Activated B cell treated with CpG ODN at 0.5 μM for 24 hours (primary cell): ENCODE measurements at regions not wholly inside any gene's neighbourhood (a gene's known extent, or its start where the extent isn't known, plus 50 kb on each side); places are given as distances from the start of the nearest gene placed in this dataset.

Experiments
- ATAC-seq: fragments of 200-7000 bp; cut with Tn5 transposase; one replicate; pipeline ENCODE4 v1.10.0; 2021; ENCODE audit warnings: low read depth, mild to moderate bottlenecking, moderate library complexity
- CTCF ChIA-PET: fragments of 350-600 bp; sonication (Branson Sonifier 250); formaldehyde crosslinking; loops from one replicate; lab custom pipeline; 2021; ENCODE audit warnings: antibody characterized with exemption; lab: Charles Lee
- POLR2A ChIA-PET: fragments of 350-600 bp; sonication (Branson Sonifier 250); formaldehyde crosslinking; loops from one replicate; lab custom pipeline; 2021; ENCODE audit warnings: antibody characterized with exemption; lab: Charles Lee
- DNase-seq: peaks from one replicate; pipeline ENCODE4 v3.0.0; 2022
- H3K27ac Mint-ChIP-seq: one replicate; pipeline ENCODE4 v1.8.0; 2020; ENCODE audit warnings: mixed read lengths
- H3K27me3 Mint-ChIP-seq: one replicate; pipeline ENCODE4 v1.8.0; 2021; ENCODE audit warnings: mixed read lengths
- H3K36me3 Mint-ChIP-seq: one replicate; pipeline ENCODE4 v1.8.0; 2021; ENCODE audit warnings: low read depth, mixed read lengths
- H3K4me1 Mint-ChIP-seq: one replicate; pipeline ENCODE4 v1.8.0; 2021; ENCODE audit warnings: mixed read lengths
- H3K4me3 Mint-ChIP-seq: one replicate; pipeline ENCODE4 v1.8.0; 2020; ENCODE audit warnings: mild to moderate bottlenecking, mixed read lengths
- H3K9me3 Mint-ChIP-seq: one replicate; pipeline ENCODE4 v1.8.0; 2020; ENCODE audit warnings: mixed read lengths
- intact Hi-C: fragments of 100-400 bp; cut with micrococcal nuclease; formaldehyde crosslinking; loops from one replicate; pipeline ENCODE4 v1.15.1; 2024
- TF ChIP-seq, protein P1 (sequence below): fragments of 200-600 bp; IDR thresholded peaks from one replicate; pipeline ENCODE4 v1.8.0; 2022; ENCODE audit warnings: antibody characterized with exemption, mild to moderate bottlenecking

DNA sequence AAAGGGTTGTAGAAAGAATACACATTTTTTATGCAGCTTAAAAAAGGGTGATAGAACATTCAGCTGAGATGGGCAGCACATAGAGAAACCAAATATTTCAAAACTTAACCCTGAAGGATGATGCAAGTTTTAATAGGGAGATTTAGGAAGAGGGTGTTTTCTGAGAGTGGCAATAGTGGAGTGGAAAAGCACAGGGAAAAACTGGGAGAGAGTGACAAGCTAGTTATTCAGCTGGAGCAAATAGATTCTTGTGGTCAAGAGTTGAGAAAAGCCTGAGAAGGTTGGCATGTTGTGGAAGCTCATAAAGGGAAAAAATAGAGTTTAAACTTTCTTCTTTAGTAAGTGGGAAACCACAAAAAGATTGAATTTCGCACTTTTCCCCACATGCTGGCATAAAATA lies 359.6 kb upstream of the PITX2 start:
- ATAC-seq (no peak), DNase-seq (no peak)
- H3K9me3 Mint-ChIP-seq, result no peaks in the 10 kb centered on the region
- H3K36me3 Mint-ChIP-seq, result no peaks in the 10 kb centered on the region
- H3K27ac Mint-ChIP-seq, result no peak overlapping the region
- intact Hi-C loops, result no loop called here
- no peaks in the 10 kb centered on the region for H3K27me3 Mint-ChIP-seq
- POLR2A ChIA-PET, result no interaction called here
- H3K4me3 Mint-ChIP-seq, result no peak overlapping the region
- no peaks in the 10 kb centered on the region for H3K4me1 Mint-ChIP-seq
- CTCF ChIA-PET, result no interaction called here
- TF ChIP-seq, protein P1, sequence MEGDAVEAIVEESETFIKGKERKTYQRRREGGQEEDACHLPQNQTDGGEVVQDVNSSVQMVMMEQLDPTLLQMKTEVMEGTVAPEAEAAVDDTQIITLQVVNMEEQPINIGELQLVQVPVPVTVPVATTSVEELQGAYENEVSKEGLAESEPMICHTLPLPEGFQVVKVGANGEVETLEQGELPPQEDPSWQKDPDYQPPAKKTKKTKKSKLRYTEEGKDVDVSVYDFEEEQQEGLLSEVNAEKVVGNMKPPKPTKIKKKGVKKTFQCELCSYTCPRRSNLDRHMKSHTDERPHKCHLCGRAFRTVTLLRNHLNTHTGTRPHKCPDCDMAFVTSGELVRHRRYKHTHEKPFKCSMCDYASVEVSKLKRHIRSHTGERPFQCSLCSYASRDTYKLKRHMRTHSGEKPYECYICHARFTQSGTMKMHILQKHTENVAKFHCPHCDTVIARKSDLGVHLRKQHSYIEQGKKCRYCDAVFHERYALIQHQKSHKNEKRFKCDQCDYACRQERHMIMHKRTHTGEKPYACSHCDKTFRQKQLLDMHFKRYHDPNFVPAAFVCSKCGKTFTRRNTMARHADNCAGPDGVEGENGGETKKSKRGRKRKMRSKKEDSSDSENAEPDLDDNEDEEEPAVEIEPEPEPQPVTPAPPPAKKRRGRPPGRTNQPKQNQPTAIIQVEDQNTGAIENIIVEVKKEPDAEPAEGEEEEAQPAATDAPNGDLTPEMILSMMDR, result no peak

DNA sequence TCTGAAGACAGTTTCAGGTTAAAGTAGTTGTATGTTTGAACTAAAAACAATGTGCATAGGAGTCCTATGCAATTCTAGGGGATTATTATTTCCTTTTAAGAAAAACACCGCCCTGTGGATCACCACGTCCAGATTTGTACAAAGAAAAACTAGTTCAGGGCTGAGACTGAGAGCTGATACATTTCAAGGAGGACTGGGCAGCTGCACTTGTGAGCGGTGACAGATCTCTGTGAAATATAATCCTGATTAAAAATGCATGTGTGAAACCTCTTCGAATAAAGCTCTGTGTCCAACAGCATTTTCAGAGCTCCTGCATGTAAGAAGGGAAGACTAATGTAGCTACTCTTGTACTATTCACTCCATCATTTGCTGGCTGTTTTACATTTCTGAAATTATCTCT lies 365.8 kb upstream of the PITX2 start:
- Mint-ChIP-seq H3K4me1 (no peaks in the 10 kb centered on the region), H3K27me3 (no peaks in the 10 kb centered on the region), H3K4me3 (no peak overlapping the region), H3K36me3 (no peaks in the 10 kb centered on the region), H3K9me3 (no peaks in the 10 kb centered on the region), H3K27ac (no peak overlapping the region)
- intact Hi-C loops, result no loop called here
- CTCF ChIA-PET, result no interaction called here
- POLR2A ChIA-PET, result no interaction called here
- TF ChIP-seq, protein P1, result no peak
- ATAC-seq (no peak), DNase-seq (no peak)

DNA sequence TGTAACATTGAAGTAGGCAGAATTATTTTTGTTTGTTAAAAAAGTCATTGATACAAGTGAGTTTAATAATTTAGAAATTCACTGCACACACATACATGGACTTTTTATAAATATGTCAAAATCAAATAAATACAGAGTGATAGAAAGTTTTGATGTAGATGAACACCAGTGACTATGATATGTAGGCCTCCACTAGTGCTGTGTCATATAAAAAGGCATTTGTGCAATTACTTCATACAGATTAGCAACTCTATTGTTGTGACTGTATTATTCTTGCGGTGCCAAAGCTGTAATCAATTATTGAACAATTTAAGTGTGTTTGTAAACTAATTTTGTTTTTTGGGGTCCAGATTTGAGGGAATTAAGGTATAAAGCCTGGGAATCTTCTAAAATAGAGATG lies 366.2 kb upstream of the PITX2 start:
- H3K9me3 Mint-ChIP-seq, result no peaks in the 10 kb centered on the region
- TF ChIP-seq, protein P1, result no peak
- H3K27ac Mint-ChIP-seq, result no peak overlapping the region
- ChIA-PET POLR2A (no interaction called here), CTCF (no interaction called here)
- H3K4me1 Mint-ChIP-seq, result no peaks in the 10 kb centered on the region
- intact Hi-C loops, result no loop called here
- H3K36me3 Mint-ChIP-seq, result no peaks in the 10 kb centered on the region
- no peaks in the 10 kb centered on the region for H3K27me3 Mint-ChIP-seq
- H3K4me3 Mint-ChIP-seq, result no peak overlapping the region
- no peak for ATAC-seq
- no peak for DNase-seq

DNA sequence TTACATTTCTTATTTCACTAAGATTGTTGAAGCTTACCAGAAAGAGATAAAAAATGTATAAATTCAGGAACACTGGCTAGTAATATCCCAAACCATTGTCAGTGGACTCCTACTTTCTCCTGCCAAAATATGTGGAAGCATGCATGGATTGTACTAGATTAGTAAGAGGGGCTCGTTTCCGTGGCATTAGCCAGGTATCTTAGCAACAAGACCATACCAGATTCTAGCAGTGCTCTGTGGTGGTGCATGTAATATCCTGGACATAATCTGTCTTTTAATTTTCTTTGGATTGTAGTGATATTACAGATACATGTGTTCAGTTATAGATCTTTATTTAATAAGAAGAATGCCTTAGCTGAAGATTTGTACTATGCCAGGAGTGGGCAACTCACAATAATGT lies 371.9 kb upstream of the PITX2 start:
- H3K36me3 Mint-ChIP-seq, result no peaks in the 10 kb centered on the region
- DNase-seq, result no peak
- no peaks in the 10 kb centered on the region for H3K9me3 Mint-ChIP-seq
- intact Hi-C loops, result no loop called here
- ChIA-PET POLR2A (no interaction called here), CTCF (no interaction called here)
- no peaks in the 10 kb centered on the region for H3K27me3 Mint-ChIP-seq
- H3K4me1 Mint-ChIP-seq, result no peaks in the 10 kb centered on the region
- TF ChIP-seq, protein P1, result no peak
- no peak overlapping the region for H3K27ac Mint-ChIP-seq
- ATAC-seq, result no peak
- H3K4me3 Mint-ChIP-seq, result no peak overlapping the region

DNA sequence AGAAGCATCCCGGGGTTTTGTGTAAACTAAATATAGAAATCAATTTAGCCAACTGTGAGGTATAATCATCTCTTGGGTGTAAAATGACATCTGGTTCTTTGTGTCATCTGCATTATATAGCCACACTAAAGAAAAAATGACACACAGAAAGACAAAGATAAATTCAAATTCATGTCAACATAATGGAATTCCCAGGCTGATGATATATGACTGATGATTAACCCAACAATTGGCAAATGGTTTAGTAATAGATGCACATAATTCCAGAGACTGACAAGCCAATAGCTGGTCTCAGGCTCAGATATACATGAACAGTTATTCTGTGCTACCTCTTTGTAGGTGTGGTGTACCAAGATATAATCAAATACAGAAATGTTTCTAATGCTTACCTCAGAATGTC lies 375.4 kb upstream of the PITX2 start:
- ChIA-PET POLR2A (no interaction called here), CTCF (no interaction called here)
- H3K27me3 Mint-ChIP-seq, result no peaks in the 10 kb centered on the region
- no peaks in the 10 kb centered on the region for H3K4me1 Mint-ChIP-seq
- no peak for ATAC-seq
- no peak overlapping the region for H3K4me3 Mint-ChIP-seq
- H3K27ac Mint-ChIP-seq, result no peak overlapping the region
- no peaks in the 10 kb centered on the region for H3K36me3 Mint-ChIP-seq
- intact Hi-C loops, result no loop called here
- DNase-seq, result no peak
- H3K9me3 Mint-ChIP-seq, result no peaks in the 10 kb centered on the region
- TF ChIP-seq, protein P1, result no peak
